Activated CD4-positive, alpha-beta T cell treated with anti-CD3 and anti-CD28 coated beads, Interleukin-2, amount 10 ng/mL, durations not matched to agents 24 days and 14 days (primary cell): ENCODE measurements at regions not wholly inside any gene's neighbourhood (a gene's known extent, or its start where the extent isn't known, plus 50 kb on each side); places are given as distances from the start of the nearest gene placed in this dataset.

Source experiments
- DNase-seq: peaks from one replicate; pipeline ENCODE4 v3.0.0; 2022
- H3K27ac Mint-ChIP-seq: one replicate; pipeline ENCODE4 v1.8.0; 2022; ENCODE audit warnings: mild to moderate bottlenecking, mixed read lengths
- H3K27me3 Mint-ChIP-seq: one replicate; pipeline ENCODE4 v1.8.0; 2022; ENCODE audit warnings: mixed read lengths
- H3K36me3 Mint-ChIP-seq: one replicate; pipeline ENCODE4 v1.8.0; 2022; ENCODE audit warnings: low read depth, mild to moderate bottlenecking, mixed read lengths
- H3K4me1 Mint-ChIP-seq: one replicate; pipeline ENCODE4 v1.8.0; 2021; ENCODE audit warnings: mixed read lengths
- H3K4me3 Mint-ChIP-seq: one replicate; pipeline ENCODE4 v1.8.0; 2022; ENCODE audit warnings: mild to moderate bottlenecking, moderate library complexity, mixed read lengths
- H3K9me3 Mint-ChIP-seq: one replicate; pipeline ENCODE4 v1.8.0; 2021; ENCODE audit warnings: mixed read lengths
- intact Hi-C: fragments of 100-400 bp; cut with micrococcal nuclease; formaldehyde crosslinking; loops from one replicate; pipeline ENCODE4 v1.15.1; 2023

GRCh38 chr14:48805315-48805714 lies 780.9 kb downstream of the RPS29 start:
- no peaks in the 10 kb centered on the region for H3K27me3 Mint-ChIP-seq
- H3K9me3 Mint-ChIP-seq = no peaks in the 10 kb centered on the region
- H3K27ac Mint-ChIP-seq = no peak overlapping the region
- intact Hi-C loops = no loop called here
- no peak for DNase-seq
- no peaks in the 10 kb centered on the region for H3K36me3 Mint-ChIP-seq
- no peak overlapping the region for H3K4me3 Mint-ChIP-seq
- no peaks in the 10 kb centered on the region for H3K4me1 Mint-ChIP-seq

GRCh38 chr14:48792376-48793024 lies 793.7 kb downstream of the RPS29 start:
- Mint-ChIP-seq H3K4me1 (no peaks in the 10 kb centered on the region), H3K36me3 (no peaks in the 10 kb centered on the region), H3K27ac (no peak overlapping the region), H3K4me3 (no peak overlapping the region), H3K9me3 (peaks cover 19% of the 10 kb centered on the region), H3K27me3 (no peaks in the 10 kb centered on the region)
- intact Hi-C loops = no loop called here
- DNase-seq = no peak

GRCh38 chr14:48788771-48789170 lies 797.4 kb downstream of the RPS29 start:
- Mint-ChIP-seq H3K27ac (no peak overlapping the region), H3K36me3 (no peaks in the 10 kb centered on the region), H3K27me3 (no peaks in the 10 kb centered on the region), H3K9me3 (peaks cover 4% of the 10 kb centered on the region), H3K4me1 (no peaks in the 10 kb centered on the region), H3K4me3 (no peak overlapping the region)
- no peak for DNase-seq
- intact Hi-C loops = no loop called here

GRCh38 chr14:48786498-48786897 lies 799.7 kb downstream of the RPS29 start:
- Mint-ChIP-seq H3K4me3 (no peak overlapping the region), H3K9me3 (no peaks in the 10 kb centered on the region), H3K36me3 (no peaks in the 10 kb centered on the region), H3K27ac (no peak overlapping the region), H3K4me1 (no peaks in the 10 kb centered on the region), H3K27me3 (no peaks in the 10 kb centered on the region)
- DNase-seq = no peak
- intact Hi-C loops = no loop called here

GRCh38 chr14:48771717-48772116 lies 814.5 kb downstream of the RPS29 start:
- DNase-seq = no peak
- Mint-ChIP-seq H3K9me3 (peaks cover 6% of the 10 kb centered on the region), H3K4me3 (no peak overlapping the region), H3K36me3 (no peaks in the 10 kb centered on the region), H3K27ac (no peak overlapping the region), H3K4me1 (no peaks in the 10 kb centered on the region), H3K27me3 (no peaks in the 10 kb centered on the region)
- intact Hi-C loops = no loop called here

GRCh38 chr14:48751293-48751692 lies 834.9 kb downstream of the RPS29 start:
- Mint-ChIP-seq H3K27ac (no peak overlapping the region), H3K4me3 (no peak overlapping the region), H3K4me1 (no peaks in the 10 kb centered on the region), H3K9me3 (no peaks in the 10 kb centered on the region), H3K36me3 (no peaks in the 10 kb centered on the region), H3K27me3 (no peaks in the 10 kb centered on the region)
- no peak for DNase-seq
- intact Hi-C loops = no loop called here

GRCh38 chr14:48748151-48748675 lies 838.0 kb downstream of the RPS29 start:
- Mint-ChIP-seq H3K36me3 (no peaks in the 10 kb centered on the region), H3K27ac (no peak overlapping the region), H3K27me3 (no peaks in the 10 kb centered on the region), H3K4me3 (no peak overlapping the region), H3K4me1 (no peaks in the 10 kb centered on the region), H3K9me3 (no peaks in the 10 kb centered on the region)
- DNase-seq = no peak
- intact Hi-C loops = no loop called here

- Mint-ChIP-seq H3K4me1 (no peaks in the 10 kb centered on the region), H3K9me3 (no peaks in the 10 kb centered on the region), H3K27ac (no peak overlapping the region), H3K4me3 (no peak overlapping the region), H3K36me3 (no peaks in the 10 kb centered on the region), H3K27me3 (no peaks in the 10 kb centered on the region)
- no peak for DNase-seq
- intact Hi-C loops = no loop called here
Observed at GRCh38 chr14:48747561-48748089, 838.6 kb downstream of the RPS29 start.

- H3K27me3 Mint-ChIP-seq = no peaks in the 10 kb centered on the region
- H3K9me3 Mint-ChIP-seq = no peaks in the 10 kb centered on the region
- no peak for DNase-seq
- intact Hi-C loops = no loop called here
- H3K4me3 Mint-ChIP-seq = no peak overlapping the region
- no peak overlapping the region for H3K27ac Mint-ChIP-seq
- no peaks in the 10 kb centered on the region for H3K36me3 Mint-ChIP-seq
- no peaks in the 10 kb centered on the region for H3K4me1 Mint-ChIP-seq
Observed at GRCh38 chr14:48744202-48744601, 842.0 kb downstream of the RPS29 start.

GRCh38 chr14:48738186-48738925 lies 847.8 kb downstream of the RPS29 start:
- Mint-ChIP-seq H3K4me3 (no peak overlapping the region), H3K36me3 (no peaks in the 10 kb centered on the region), H3K27me3 (no peaks in the 10 kb centered on the region), H3K4me1 (no peaks in the 10 kb centered on the region), H3K9me3 (no peaks in the 10 kb centered on the region), H3K27ac (no peak overlapping the region)
- no peak for DNase-seq
- intact Hi-C loops = no loop called here

- no peaks in the 10 kb centered on the region for H3K27me3 Mint-ChIP-seq
- DNase-seq = no peak
- H3K4me3 Mint-ChIP-seq = no peak overlapping the region
- no peak overlapping the region for H3K27ac Mint-ChIP-seq
- H3K36me3 Mint-ChIP-seq = no peaks in the 10 kb centered on the region
- H3K4me1 Mint-ChIP-seq = no peaks in the 10 kb centered on the region
- no peaks in the 10 kb centered on the region for H3K9me3 Mint-ChIP-seq
- intact Hi-C loops = no loop called here
Observed at GRCh38 chr14:48735607-48736006, 850.6 kb downstream of the RPS29 start.

GRCh38 chr14:48731260-48731659 lies 854.9 kb downstream of the RPS29 start:
- Mint-ChIP-seq H3K27ac (no peak overlapping the region), H3K4me3 (no peak overlapping the region), H3K9me3 (no peaks in the 10 kb centered on the region), H3K27me3 (no peaks in the 10 kb centered on the region), H3K4me1 (no peaks in the 10 kb centered on the region), H3K36me3 (no peaks in the 10 kb centered on the region)
- no peak for DNase-seq
- intact Hi-C loops = no loop called here

GRCh38 chr14:48726080-48726642 lies 860.0 kb downstream of the RPS29 start:
- H3K4me3 Mint-ChIP-seq = no peak overlapping the region
- no peaks in the 10 kb centered on the region for H3K36me3 Mint-ChIP-seq

GRCh38 chr14:48725051-48725734 lies 861.0 kb downstream of the RPS29 start:
- DNase-seq = no peak
- no peaks in the 10 kb centered on the region for H3K36me3 Mint-ChIP-seq
- H3K4me3 Mint-ChIP-seq = no peak overlapping the region
- H3K9me3 Mint-ChIP-seq = no peaks in the 10 kb centered on the region
- intact Hi-C loops = no loop called here
- H3K27me3 Mint-ChIP-seq = no peaks in the 10 kb centered on the region
- no peaks in the 10 kb centered on the region for H3K4me1 Mint-ChIP-seq
- no peak overlapping the region for H3K27ac Mint-ChIP-seq

More at GRCh38 chr14:48726080-48726642, 860.0 kb downstream of the RPS29 start:
- no peak for DNase-seq
- no peak overlapping the region for H3K27ac Mint-ChIP-seq
- no peaks in the 10 kb centered on the region for H3K27me3 Mint-ChIP-seq
- H3K4me1 Mint-ChIP-seq = no peaks in the 10 kb centered on the region
- intact Hi-C loops = no loop called here
- no peaks in the 10 kb centered on the region for H3K9me3 Mint-ChIP-seq
